A549 (cell line): ENCODE measurements at regions not wholly inside any gene's neighbourhood (a gene's known extent, or its start where the extent isn't known, plus 50 kb on each side); places are given as distances from the start of the nearest gene placed in this dataset.

Experiments used
- CTCF ChIP-seq: fragments of >200 bp; sonication (Bioruptor Twin); formaldehyde crosslinking; IDR thresholded peaks from 3 replicates; pipeline ENCODE4 v1.5.1; 2016
- EP300 ChIP-seq, 2 experiments: fragments of >200 bp; sonication (Bioruptor Twin); formaldehyde crosslinking; IDR thresholded peaks; 2 replicates in 1 of 2; 3 replicates in 1 of 2; pipeline ENCODE4 v1.6.1; 2016 to 2017
- ESRRA ChIP-seq: fragments of 150-350 bp; IDR thresholded peaks from 2 replicates; pipeline ENCODE4 v1.6.1; 2014; ENCODE audit warnings: mild to moderate bottlenecking, low read length, borderline replicate concordance
- HDAC2 ChIP-seq: fragments of 200-600 bp; sonication (generic); IDR thresholded peaks from 2 replicates; pipeline ENCODE4 v1.6.1; 2016
- JUN ChIP-seq, 2 experiments: fragments of >200 bp; sonication (Bioruptor Twin); formaldehyde crosslinking; IDR thresholded peaks; 2 replicates in 1 of 2; 3 replicates in 1 of 2; pipeline ENCODE4 v1.6.1; 2016 to 2017
- MAX ChIP-seq: IDR thresholded peaks from 2 replicates; pipeline ENCODE4 v1.6.1; 2012
- POLR2A ChIP-seq: IDR thresholded peaks from 2 replicates; pipeline ENCODE4 v1.6.1; 2012; ENCODE audit warnings: mild to moderate bottlenecking, low read length
- POLR2AphosphoS2 ChIP-seq: conservative IDR thresholded peaks from 2 replicates; pipeline ENCODE4 v1.6.1; 2012; ENCODE audit warnings: low read length, improper control_type of control experiment, inconsistent platforms
- REST ChIP-seq: fragments of 200-600 bp; sonication (generic); IDR thresholded peaks from 2 replicates; pipeline ENCODE4 v1.6.1; 2016; ENCODE audit warnings: antibody characterized with exemption, mild to moderate bottlenecking, moderate library complexity
- RFX5 ChIP-seq: fragments of 450-650 bp; IDR thresholded peaks from 2 replicates; pipeline ENCODE4 v1.7.1; 2014; ENCODE audit warnings: antibody characterized with exemption, mild to moderate bottlenecking, moderate library complexity
- USF2 ChIP-seq: fragments of 450-650 bp; IDR thresholded peaks from 2 replicates; pipeline ENCODE4 v1.6.1; 2014; ENCODE audit warnings: antibody characterized with exemption
- ZC3H11A ChIP-seq: fragments of 450-650 bp; IDR thresholded peaks from 2 replicates; pipeline ENCODE4 v1.6.1; 2014; ENCODE audit warnings: antibody characterized with exemption, mild to moderate bottlenecking

GRCh38 chr20:11368965-11369711 is 548.6 kb upstream of the BTBD3 start:
- TF ChIP-seq REST (no peak), MAX (no peak), POLR2AphosphoS2 (no peak), POLR2A (no peak), RFX5 (no peak), EP300 (IDR thresholded peaks at IDR 0.05) (no peak), ESRRA (no peak), CTCF (no peak), HDAC2 (no peak), ZC3H11A (no peak), JUN (IDR thresholded peaks at IDR 0.05) (no peak), USF2 (no peak)
